IMR-90 (cell line): ENCODE measurements at regions not wholly inside any gene's neighbourhood (a gene's known extent, or its start where the extent isn't known, plus 50 kb on each side); places are given as distances from the start of the nearest gene placed in this dataset.

Source experiments
- ATAC-seq: fragments of 200-7000 bp; cut with Tn5 transposase; 2 replicates; pipeline ENCODE4 v1.9.1; 2020; ENCODE audit warnings: low read depth, mild to moderate bottlenecking, moderate library complexity
- BruUV-seq: library from RNA; stranded (reverse); fragments of 400-500 nt; replicated peaks from 2 replicates; lab custom pipeline; 2021; lab: Mats Ljungman, UMichigan
- CTCF ChIA-PET: fragments of 300-600 bp; formaldehyde crosslinking; extraction: SDS; loops from one replicate; lab custom pipeline; 2021; ENCODE audit warnings: antibody characterized with exemption; lab: Yijun Ruan, JAX
- POLR2A ChIA-PET: fragments of 300-600 bp; sonication (Branson Sonifier 250); formaldehyde crosslinking; loops from one replicate; lab custom pipeline; 2022; ENCODE audit warnings: antibody characterized with exemption; ENCODE audit not compliant: unreplicated experiment; lab: Charles Lee
- DNase-seq: peaks from one replicate; pipeline ENCODE4 v3.0.0; 2013
- H2AFZ ChIP-seq: replicated peaks from 2 replicates; pipeline ENCODE3; 2013; ENCODE audit warnings: low read length, mild to moderate bottlenecking; ENCODE audit not compliant: poor library complexity
- H2AK5ac ChIP-seq: 2 replicates; pipeline ENCODE4 v1.6.1; 2013; ENCODE audit warnings: low read depth, low read length, inconsistent platforms
- H2AK9ac ChIP-seq: replicated peaks from 2 replicates; pipeline ENCODE3; 2013; ENCODE audit warnings: mild to moderate bottlenecking, low read depth, low read length, moderate library complexity; ENCODE audit not compliant: poor library complexity
- H2BK120ac ChIP-seq: 2 replicates; pipeline ENCODE4 v1.6.1; 2013; ENCODE audit warnings: low read depth, low read length, inconsistent platforms
- H2BK15ac ChIP-seq: 3 replicates; pipeline ENCODE4 v1.6.1; 2013; ENCODE audit warnings: low read depth, low read length, inconsistent platforms
- H2BK20ac ChIP-seq: 2 replicates; pipeline ENCODE4 v1.6.1; 2013; ENCODE audit warnings: low read depth, mild to moderate bottlenecking, inconsistent platforms, low read length, moderate library complexity
- H2BK5ac ChIP-seq: 2 replicates; pipeline ENCODE4 v1.6.1; 2013; ENCODE audit warnings: mild to moderate bottlenecking, low read depth, low read length, inconsistent platforms; ENCODE audit not compliant: poor library complexity, severe bottlenecking
- H3K14ac ChIP-seq: replicated peaks from 2 replicates; pipeline ENCODE4 v1.6.1; 2013; ENCODE audit warnings: low read depth, low read length, inconsistent platforms
- H3K18ac ChIP-seq: 2 replicates; pipeline ENCODE4 v1.6.1; 2013; ENCODE audit warnings: low read depth, low read length, control low read depth
- H3K23ac ChIP-seq: 2 replicates; pipeline ENCODE4 v1.6.1; 2013; ENCODE audit warnings: low read depth, low read length, inconsistent platforms
- H3K27ac ChIP-seq: 2 replicates; pipeline ENCODE4 v1.5.1; 2013; ENCODE audit warnings: mild to moderate bottlenecking, control low read depth, low read length; ENCODE audit not compliant: insufficient read depth
- H3K27me3 ChIP-seq: 2 replicates; pipeline ENCODE4 v1.6.1; 2013; ENCODE audit warnings: low read length; ENCODE audit not compliant: control insufficient read depth, insufficient read depth
- H3K36me3 ChIP-seq: 2 replicates; pipeline ENCODE4 v1.6.1; 2013; ENCODE audit warnings: low read length, mixed read lengths; ENCODE audit not compliant: control insufficient read depth, insufficient read depth
- H3K4ac ChIP-seq: 2 replicates; pipeline ENCODE4 v1.6.1; 2013; ENCODE audit warnings: low read depth, low read length, inconsistent platforms
- H3K4me1 ChIP-seq: 2 replicates; pipeline ENCODE4 v1.6.1; 2013; ENCODE audit warnings: low read length, mixed read lengths; ENCODE audit not compliant: control insufficient read depth, insufficient read depth
- H3K4me2 ChIP-seq: 2 replicates; pipeline ENCODE4 v1.6.1; 2013; ENCODE audit warnings: low read depth, mild to moderate bottlenecking, control low read depth, low read length, moderate library complexity
- H3K4me3 ChIP-seq: 2 replicates; pipeline ENCODE4 v1.5.1; 2013; ENCODE audit warnings: low read depth, mild to moderate bottlenecking, control low read depth, low read length, moderate library complexity; ENCODE audit not compliant: insufficient read depth
- H3K56ac ChIP-seq: 2 replicates; pipeline ENCODE4 v1.6.1; 2013; ENCODE audit warnings: low read length, inconsistent platforms; ENCODE audit not compliant: insufficient read depth; ENCODE audit errors: extremely low read depth
- H3K79me1 ChIP-seq, 2 experiments: 2 replicates each; pipeline ENCODE4 v1.6.1; 2013; ENCODE audit warnings: low read length in 2 of 2, inconsistent platforms in 1 of 2, low read depth in 1 of 2
- H3K9ac ChIP-seq: 2 replicates; pipeline ENCODE4 v1.6.1; 2013; ENCODE audit warnings: low read depth, low read length, control low read depth
- H3K9me1 ChIP-seq: 2 replicates; pipeline ENCODE4 v1.6.1; 2013; ENCODE audit warnings: low read length, inconsistent platforms; ENCODE audit not compliant: insufficient read depth
- H3K9me3 ChIP-seq: 2 replicates; pipeline ENCODE4 v1.6.1; 2013; ENCODE audit warnings: low read length; ENCODE audit not compliant: control insufficient read depth, insufficient read depth
- H4K20me1 ChIP-seq: 2 replicates; pipeline ENCODE4 v1.6.1; 2013; ENCODE audit warnings: low read length, inconsistent platforms; ENCODE audit not compliant: insufficient read depth
- H4K5ac ChIP-seq: 2 replicates; pipeline ENCODE4 v1.6.1; 2013; ENCODE audit warnings: mild to moderate bottlenecking, low read depth, low read length, control low read depth
- H4K8ac ChIP-seq, 2 experiments: 2 replicates each; pipeline ENCODE4 v1.6.1; 2013; ENCODE audit warnings: low read depth in 2 of 2, low read length in 2 of 2, control low read depth in 1 of 2, inconsistent platforms in 1 of 2
- H4K91ac ChIP-seq: 2 replicates; pipeline ENCODE4 v1.6.1; 2013; ENCODE audit warnings: low read depth, low read length, inconsistent platforms; ENCODE audit not compliant: insufficient read depth
- CEBPB ChIP-seq: IDR thresholded peaks from 2 replicates; pipeline ENCODE4 v1.6.1; 2012; ENCODE audit warnings: low read depth, low read length, improper control_type of control experiment
- CHD1 ChIP-seq: IDR thresholded peaks from 2 replicates; pipeline ENCODE4 v1.6.1; 2012; ENCODE audit warnings: low read depth, low read length, improper control_type of control experiment
- ELK1 ChIP-seq: fragments of 150-350 bp; IDR thresholded peaks from 2 replicates; pipeline ENCODE4 v1.6.1; 2016; ENCODE audit warnings: low read depth, mild to moderate bottlenecking, low read length, moderate library complexity, borderline replicate concordance
- MAFK ChIP-seq: IDR thresholded peaks from 2 replicates; pipeline ENCODE4 v1.6.1; 2012; ENCODE audit warnings: low read depth, low read length, improper control_type of control experiment
- MXI1 ChIP-seq: IDR thresholded peaks from 2 replicates; pipeline ENCODE4 v1.6.1; 2012; ENCODE audit warnings: low read depth, mild to moderate bottlenecking, low read length, moderate library complexity, borderline replicate concordance
- NFE2L2 ChIP-seq: fragments of 150-350 bp; IDR thresholded peaks from 2 replicates; pipeline ENCODE4 v1.6.1; 2016; ENCODE audit warnings: low read depth, mild to moderate bottlenecking, low read length
- POLR2A ChIP-seq: IDR thresholded peaks from 2 replicates; pipeline ENCODE4 v1.6.1; 2012; ENCODE audit warnings: mild to moderate bottlenecking, low read depth, low read length
- RAD21 ChIP-seq: IDR thresholded peaks from 2 replicates; pipeline ENCODE4 v1.6.1; 2012; ENCODE audit warnings: low read length, improper control_type of control experiment
- RFX5 ChIP-seq: IDR thresholded peaks from 2 replicates; pipeline ENCODE4 v1.8.0; 2012; ENCODE audit warnings: low read depth, mild to moderate bottlenecking, low read length, moderate library complexity
- USF2 ChIP-seq: fragments of 150-350 bp; IDR thresholded peaks from 2 replicates; pipeline ENCODE4 v1.6.1; 2017; ENCODE audit warnings: mild to moderate bottlenecking, antibody characterized with exemption, low read length, low read depth
- WGBS, 2 experiments: methylation state at CpG; one replicate each; pipeline versions ENCODE4 v1.1.5 to v1.1.7; 2013; ENCODE audit warnings: missing lambda C conversion rate in 2 of 2; ENCODE audit not compliant: insufficient read length in 1 of 2; ENCODE audit errors: extremely low coverage in 2 of 2; 5-methylcytosine and 5-hydroxymethylcytosine counted together
- dilution Hi-C: fragments of 300-500 bp; cut with HindIII; formaldehyde crosslinking; loops from one replicate; pipeline ENCODE4 v1.14.3; 2018; ENCODE audit warnings: low sequenced_read_pairs; ENCODE audit not compliant: unreplicated experiment
- in situ Hi-C: fragments of 300-500 bp; cut with MboI; formaldehyde crosslinking; loops from 3 replicates; pipeline ENCODE4 v1.14.3; 2019; ENCODE audit warnings: low sequenced_read_pairs, inconsistent platforms, mixed read lengths
- intact Hi-C: fragments of 100-400 bp; cut with micrococcal nuclease; formaldehyde crosslinking; loops from 2 replicates; pipeline ENCODE4 v1.10.0; 2022
- TF ChIP-seq, protein P1 (sequence below): conservative IDR thresholded peaks from 2 replicates; pipeline ENCODE4 v1.5.1; 2012; ENCODE audit warnings: mild to moderate bottlenecking, low read depth, low read length, improper control_type of control experiment

- no peak overlapping the region for H4K5ac ChIP-seq
- no peak overlapping the region for H2BK120ac ChIP-seq
- BruUV-seq: no TSS peak
- no peak overlapping the region for H3K27ac ChIP-seq
- no peak overlapping the region for H2AFZ ChIP-seq
- H4K91ac ChIP-seq: no peak overlapping the region
- no peak overlapping the region for H3K4ac ChIP-seq
- ATAC-seq (no peak), DNase-seq (no peak)
- in situ Hi-C loops (no loop called here), dilution Hi-C loops (no loop called here), intact Hi-C loops (loop anchor here (10.0 kb wide), 1 partner anchor 90 kb away; no protein-coding TSS in a partner anchor)
- H3K36me3 ChIP-seq: no peaks in the 10 kb centered on the region
- no peak overlapping the region for H3K56ac ChIP-seq
- no peak overlapping the region for H3K4me2 ChIP-seq
- no peaks in the 10 kb centered on the region for H3K27me3 ChIP-seq
- no peaks in the 10 kb centered on the region for H3K4me1 ChIP-seq
- CTCF ChIA-PET: no interaction called here
- no peak for TF ChIP-seq CHD1
- no peak for TF ChIP-seq NFE2L2
- no peak for TF ChIP-seq CEBPB
- no peak for TF ChIP-seq POLR2A
- TF ChIP-seq RAD21: no peak
- no peak for TF ChIP-seq USF2
- no peak for TF ChIP-seq RFX5
- TF ChIP-seq MXI1: no peak
- TF ChIP-seq, protein P1, sequence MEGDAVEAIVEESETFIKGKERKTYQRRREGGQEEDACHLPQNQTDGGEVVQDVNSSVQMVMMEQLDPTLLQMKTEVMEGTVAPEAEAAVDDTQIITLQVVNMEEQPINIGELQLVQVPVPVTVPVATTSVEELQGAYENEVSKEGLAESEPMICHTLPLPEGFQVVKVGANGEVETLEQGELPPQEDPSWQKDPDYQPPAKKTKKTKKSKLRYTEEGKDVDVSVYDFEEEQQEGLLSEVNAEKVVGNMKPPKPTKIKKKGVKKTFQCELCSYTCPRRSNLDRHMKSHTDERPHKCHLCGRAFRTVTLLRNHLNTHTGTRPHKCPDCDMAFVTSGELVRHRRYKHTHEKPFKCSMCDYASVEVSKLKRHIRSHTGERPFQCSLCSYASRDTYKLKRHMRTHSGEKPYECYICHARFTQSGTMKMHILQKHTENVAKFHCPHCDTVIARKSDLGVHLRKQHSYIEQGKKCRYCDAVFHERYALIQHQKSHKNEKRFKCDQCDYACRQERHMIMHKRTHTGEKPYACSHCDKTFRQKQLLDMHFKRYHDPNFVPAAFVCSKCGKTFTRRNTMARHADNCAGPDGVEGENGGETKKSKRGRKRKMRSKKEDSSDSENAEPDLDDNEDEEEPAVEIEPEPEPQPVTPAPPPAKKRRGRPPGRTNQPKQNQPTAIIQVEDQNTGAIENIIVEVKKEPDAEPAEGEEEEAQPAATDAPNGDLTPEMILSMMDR: no peak
- no peak for TF ChIP-seq ELK1
- no peak for TF ChIP-seq MAFK
- no peak overlapping the region for H3K4me3 ChIP-seq
- H4K20me1 ChIP-seq: peaks cover 7% of the 10 kb centered on the region; the same call in 1 of the 2 replicates
- H2BK20ac ChIP-seq: no peak overlapping the region
- no peak overlapping the region for H3K18ac ChIP-seq
- no peak overlapping the region for H4K8ac ChIP-seq
- peaks cover 6 to 33% of the 10 kb centered on the region in 2 experiments for H3K79me1 ChIP-seq
- H2AK5ac ChIP-seq: no peak overlapping the region
- no peaks in the 10 kb centered on the region for H3K9me1 ChIP-seq
- no peak overlapping the region for H3K9ac ChIP-seq
- H3K23ac ChIP-seq: no peak overlapping the region
- H2AK9ac ChIP-seq: no peak overlapping the region
- WGBS, 2 experiments: no CpG with 5 or more reads among the region's 1 CpG
- POLR2A ChIA-PET: no interaction called here
- no peaks in the 10 kb centered on the region for H3K9me3 ChIP-seq
- H2BK15ac ChIP-seq: no peak overlapping the region
- no peak overlapping the region for H3K14ac ChIP-seq
- H2BK5ac ChIP-seq: no peak overlapping the region
These were observed 127.8 kb downstream of the GOSR1 start for GRCh38 chr17:30605027-30605426.
